Activated CD8-positive, alpha-beta memory T cell treated with anti-CD3 and anti-CD28 coated beads, Interleukin-2, amount 50 U/mL, for 4 hours (primary cell): ENCODE measurements at regions not wholly inside any gene's neighbourhood (a gene's known extent, or its start where the extent isn't known, plus 50 kb on each side); places are given as distances from the start of the nearest gene placed in this dataset.

Experiments used
- DNase-seq: peaks from one replicate; pipeline ENCODE4 v3.0.0-alpha.2; 2020

GRCh38 chr1:56062625-56063024, 516.7 kb downstream of the PLPP3 start:
- no peak for DNase-seq

GRCh38 chr1:56061824-56062223, 517.5 kb downstream of the PLPP3 start:
- DNase-seq: no peak

- DNase-seq: no peak
These were observed 518.5 kb downstream of the PLPP3 start for GRCh38 chr1:56060906-56061305.

- no peak for DNase-seq
These were observed 521.6 kb downstream of the PLPP3 start for GRCh38 chr1:56057466-56058405.

- no peak for DNase-seq
These were observed 522.7 kb downstream of the PLPP3 start for GRCh38 chr1:56056438-56057287.

GRCh38 chr1:56054959-56055358, 524.4 kb downstream of the PLPP3 start:
- DNase-seq: no peak

- DNase-seq: no peak
These were observed 527.3 kb downstream of the PLPP3 start for GRCh38 chr1:56052041-56052440.

- no peak for DNase-seq
These were observed 528.5 kb downstream of the PLPP3 start for GRCh38 chr1:56050911-56051310.

GRCh38 chr1:56045477-56045876, 533.9 kb downstream of the PLPP3 start:
- no peak for DNase-seq

GRCh38 chr1:56045062-56045461, 534.3 kb downstream of the PLPP3 start:
- no peak for DNase-seq

- DNase-seq: no peak
These were observed 542.9 kb downstream of the PLPP3 start for GRCh38 chr1:56036479-56036878.

- DNase-seq: no peak
These were observed 544.4 kb downstream of the PLPP3 start for GRCh38 chr1:56034847-56035481.

- DNase-seq: no peak
These were observed 545.1 kb downstream of the PLPP3 start for GRCh38 chr1:56034222-56034621.

GRCh38 chr1:56033321-56034037, 545.9 kb downstream of the PLPP3 start:
- no peak for DNase-seq

GRCh38 chr1:56032096-56032676, 547.2 kb downstream of the PLPP3 start:
- no peak for DNase-seq

- DNase-seq: no peak
These were observed 548.4 kb downstream of the PLPP3 start for GRCh38 chr1:56031001-56031400.

GRCh38 chr1:56029319-56030003, 549.9 kb downstream of the PLPP3 start:
- DNase-seq: no peak

- DNase-seq: no peak
These were observed 550.5 kb downstream of the PLPP3 start for GRCh38 chr1:56028911-56029310.

- DNase-seq: no peak
These were observed 551.1 kb downstream of the PLPP3 start for GRCh38 chr1:56028244-56028643.

- no peak for DNase-seq
These were observed 553.4 kb downstream of the PLPP3 start for GRCh38 chr1:56025942-56026341.

- DNase-seq: no peak
These were observed 555.2 kb downstream of the PLPP3 start for GRCh38 chr1:56024155-56024554.

- no peak for DNase-seq
These were observed 559.4 kb downstream of the PLPP3 start for GRCh38 chr1:56019922-56020321.
